HL-60 (cell line): ENCODE measurements at regions not wholly inside any gene's neighbourhood (a gene's known extent, or its start where the extent isn't known, plus 50 kb on each side); places are given as distances from the start of the nearest gene placed in this dataset.
"Not testable (repeated sequence)": the region's sequence is repeated elsewhere in the genome, so short reads cannot be mapped to it uniquely, and the experiment has no call there.

ENCODE experiments used
- DNase-seq, 2 experiments: peaks; one replicate each; pipeline ENCODE4 v3.0.0-alpha.2; 2010 to 2020; ENCODE audit warnings: low read depth in 1 of 2, low spot score in 1 of 2
- H3K27ac ChIP-seq: fragments of 250-450 bp; sonication (Bioruptor Pico); replicated peaks from 2 replicates; pipeline ENCODE4 v1.5.1; 2020; ENCODE audit warnings: mild to moderate bottlenecking, moderate library complexity
- H3K27me3 ChIP-seq: fragments of 250-450 bp; sonication (Bioruptor Pico); 2 replicates; pipeline ENCODE4 v1.5.1; 2021; ENCODE audit warnings: mild to moderate bottlenecking, moderate library complexity; ENCODE audit not compliant: insufficient read depth, poor library complexity, severe bottlenecking
- H3K4me3 ChIP-seq: replicated peaks from 2 replicates; pipeline ENCODE4 v1.5.1; 2011; ENCODE audit warnings: mild to moderate bottlenecking, control low read depth, low read length; ENCODE audit not compliant: insufficient read depth
- CTCF ChIP-seq: IDR thresholded peaks from one replicate; pipeline ENCODE4 v1.5.1; 2011; ENCODE audit warnings: low read length, control low read depth, inconsistent platforms; ENCODE audit not compliant: insufficient read depth
- GABPA ChIP-seq: IDR thresholded peaks from 2 replicates; pipeline ENCODE4 v1.6.1; 2012; ENCODE audit warnings: low read depth
- POLR2AphosphoS5 ChIP-seq: IDR thresholded peaks from 2 replicates; pipeline ENCODE4 v1.6.1; 2012; ENCODE audit warnings: low read depth
- REST ChIP-seq: IDR thresholded peaks from 2 replicates; pipeline ENCODE4 v1.6.1; 2012; ENCODE audit warnings: low read depth; ENCODE audit not compliant: insufficient replicate concordance
- SPI1 ChIP-seq: IDR thresholded peaks from 2 replicates; pipeline ENCODE4 v1.6.1; 2012; ENCODE audit warnings: low read depth, mild to moderate bottlenecking, borderline replicate concordance

- Histone ChIP-seq H3K4me3 (no peak overlapping the region), H3K27ac (no peak overlapping the region), H3K27me3 (no peaks in the 10 kb centered on the region)
- DNase-seq = no peak
- no peak for TF ChIP-seq REST
- no peak for TF ChIP-seq SPI1
- no peak for TF ChIP-seq CTCF
These were observed 114.2 kb upstream of the SLC24A2 start for GRCh38 chr9:19903076-19903475.

DNA sequence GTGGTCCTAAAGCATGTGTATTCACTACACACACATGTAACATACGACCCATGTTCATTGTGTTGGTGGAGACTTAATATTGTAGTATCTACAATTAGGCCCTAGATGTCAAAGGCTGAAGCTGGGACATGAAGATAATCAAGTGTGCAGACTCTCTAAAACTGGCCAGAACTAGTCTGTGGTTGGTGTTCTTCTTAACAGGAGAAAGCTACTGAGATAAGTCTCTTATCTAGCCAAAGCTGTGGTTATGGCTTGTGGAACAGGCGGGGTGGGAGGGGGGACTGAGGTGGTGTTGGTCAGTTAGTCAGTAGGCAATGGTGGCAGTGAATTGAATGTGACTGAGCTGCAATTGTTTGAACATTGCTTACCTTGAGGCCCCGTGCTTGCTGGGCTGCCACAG, 112.7 kb upstream of the SLC24A2 start:
- TF ChIP-seq REST = no peak
- TF ChIP-seq POLR2AphosphoS5 = no peak
- TF ChIP-seq GABPA = no peak
- no peak for TF ChIP-seq CTCF
- no peak for TF ChIP-seq SPI1

DNA sequence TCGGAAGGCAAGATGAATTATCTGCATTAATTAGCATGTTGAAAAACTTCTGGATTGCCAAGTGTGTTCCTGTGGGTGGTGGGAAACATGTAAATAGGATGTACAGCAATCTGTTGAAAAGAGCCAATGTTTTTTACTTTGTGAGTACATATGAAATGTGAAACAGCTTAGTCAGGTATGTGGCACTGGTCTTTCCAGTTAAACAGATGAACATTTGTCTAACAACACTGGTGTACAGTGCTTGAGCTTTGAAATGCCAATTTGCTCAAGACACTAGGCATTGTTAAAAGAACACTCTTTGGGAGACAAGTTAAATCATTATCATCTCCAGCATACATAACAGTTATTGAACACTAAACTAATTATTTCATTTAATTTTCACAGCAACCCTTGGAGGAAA, 107.3 kb upstream of the SLC24A2 start:
- Histone ChIP-seq H3K4me3 (no peak overlapping the region), H3K27ac (no peak overlapping the region), H3K27me3 (no peaks in the 10 kb centered on the region)
- TF ChIP-seq GABPA (no peak), REST (no peak)
- no peak for DNase-seq

More for the DNA sequence above, 112.7 kb upstream of the SLC24A2 start:
- Histone ChIP-seq H3K4me3 (no peak overlapping the region), H3K27me3 (no peaks in the 10 kb centered on the region), H3K27ac (no peak overlapping the region)
- no peak for DNase-seq

- not testable (repeated sequence) for H3K27ac ChIP-seq, H3K27me3 ChIP-seq, H3K4me3 ChIP-seq, DNase-seq
These were observed 106.7 kb upstream of the SLC24A2 start for GRCh38 chr9:19895578-19895977.
